Bronchial epithelial cell (primary cell): ENCODE measurements at regions not wholly inside any gene's neighbourhood (a gene's known extent, or its start where the extent isn't known, plus 50 kb on each side); places are given as distances from the start of the nearest gene placed in this dataset.

Experiments
- DNase-seq: peaks from one replicate; pipeline ENCODE4 v3.0.0-alpha.2; 2010; ENCODE audit warnings: low read depth
- FAIRE-seq: peaks from 2 replicates; lab custom pipeline; 2011; peaks lifted over from hg19 to GRCh38; lab: Jason Lieb, UNC
- H3K27me3 ChIP-seq: 2 replicates; pipeline ENCODE4 v1.5.1; 2011; ENCODE audit warnings: low read length; ENCODE audit not compliant: control insufficient read depth, insufficient read depth
- H3K36me3 ChIP-seq: 2 replicates; pipeline ENCODE4 v1.5.1; 2011; ENCODE audit warnings: low read length; ENCODE audit not compliant: control insufficient read depth, insufficient read depth
- H3K4me3 ChIP-seq: 2 replicates; pipeline ENCODE4 v1.5.1; 2011; ENCODE audit warnings: mild to moderate bottlenecking, low read depth, low read length, control low read depth
- TF ChIP-seq, protein P1 (sequence below): IDR thresholded peaks from 2 replicates; pipeline ENCODE4 v1.5.1; 2011; ENCODE audit warnings: mild to moderate bottlenecking, moderate library complexity, low read length, control low read depth, inconsistent platforms; ENCODE audit not compliant: insufficient read depth, severe bottlenecking

GRCh38 chr6:169005166-169005565 is 248.5 kb downstream of the THBS2 start:
- no peaks in the 10 kb centered on the region for H3K27me3 ChIP-seq
- FAIRE-seq: no peak
- no peaks in the 10 kb centered on the region for H3K36me3 ChIP-seq
- TF ChIP-seq, protein P1, sequence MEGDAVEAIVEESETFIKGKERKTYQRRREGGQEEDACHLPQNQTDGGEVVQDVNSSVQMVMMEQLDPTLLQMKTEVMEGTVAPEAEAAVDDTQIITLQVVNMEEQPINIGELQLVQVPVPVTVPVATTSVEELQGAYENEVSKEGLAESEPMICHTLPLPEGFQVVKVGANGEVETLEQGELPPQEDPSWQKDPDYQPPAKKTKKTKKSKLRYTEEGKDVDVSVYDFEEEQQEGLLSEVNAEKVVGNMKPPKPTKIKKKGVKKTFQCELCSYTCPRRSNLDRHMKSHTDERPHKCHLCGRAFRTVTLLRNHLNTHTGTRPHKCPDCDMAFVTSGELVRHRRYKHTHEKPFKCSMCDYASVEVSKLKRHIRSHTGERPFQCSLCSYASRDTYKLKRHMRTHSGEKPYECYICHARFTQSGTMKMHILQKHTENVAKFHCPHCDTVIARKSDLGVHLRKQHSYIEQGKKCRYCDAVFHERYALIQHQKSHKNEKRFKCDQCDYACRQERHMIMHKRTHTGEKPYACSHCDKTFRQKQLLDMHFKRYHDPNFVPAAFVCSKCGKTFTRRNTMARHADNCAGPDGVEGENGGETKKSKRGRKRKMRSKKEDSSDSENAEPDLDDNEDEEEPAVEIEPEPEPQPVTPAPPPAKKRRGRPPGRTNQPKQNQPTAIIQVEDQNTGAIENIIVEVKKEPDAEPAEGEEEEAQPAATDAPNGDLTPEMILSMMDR: no peak
- no peak for DNase-seq
- no peak overlapping the region for H3K4me3 ChIP-seq

DNA sequence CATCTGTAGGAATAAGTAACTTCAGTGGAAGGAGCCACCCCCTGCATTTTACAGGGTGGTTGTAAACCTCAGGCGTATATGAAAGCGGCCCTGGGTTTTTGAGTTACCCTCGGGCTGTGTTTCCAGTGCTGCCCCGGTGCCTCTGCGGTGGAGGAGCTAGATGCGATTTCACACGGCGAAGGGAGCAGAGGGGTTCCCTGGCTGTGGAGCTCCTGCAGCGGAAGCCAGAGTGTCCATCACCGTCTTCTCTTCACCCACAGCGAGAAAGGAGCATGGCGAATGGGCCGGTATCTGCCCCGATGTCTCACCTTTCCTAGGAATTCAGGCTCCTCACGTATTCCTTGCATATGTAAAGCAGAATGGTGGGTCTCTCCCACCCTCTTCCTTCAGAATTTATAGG is 253.6 kb downstream of the THBS2 start:
- no peaks in the 10 kb centered on the region for H3K27me3 ChIP-seq
- H3K4me3 ChIP-seq: no peak overlapping the region
- DNase-seq (no peak), FAIRE-seq (no peak)
- H3K36me3 ChIP-seq: no peaks in the 10 kb centered on the region
- TF ChIP-seq, protein P1: no peak

DNA sequence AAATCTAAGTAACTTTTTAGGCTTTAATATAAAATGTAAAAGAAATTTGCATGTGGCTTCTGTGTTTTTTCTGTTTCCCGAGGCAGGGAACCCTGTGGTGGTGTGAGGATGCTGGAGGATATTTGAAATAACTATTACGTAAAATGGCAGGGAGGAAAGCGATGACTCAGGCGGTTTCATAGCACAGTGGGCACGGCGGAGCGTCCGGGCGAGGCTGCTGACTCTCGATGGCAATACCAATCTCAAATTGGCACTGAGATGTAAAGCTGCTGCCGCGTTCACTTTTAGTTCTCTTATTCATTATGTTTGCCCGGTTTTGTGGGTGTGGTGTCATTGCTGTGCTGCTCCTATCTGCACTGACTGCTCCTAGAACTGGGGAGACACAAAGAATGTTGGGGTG is 254.3 kb downstream of the THBS2 start:
- no peaks in the 10 kb centered on the region for H3K36me3 ChIP-seq
- no peaks in the 10 kb centered on the region for H3K27me3 ChIP-seq
- TF ChIP-seq, protein P1: no peak
- no peak overlapping the region for H3K4me3 ChIP-seq
- DNase-seq (no peak), FAIRE-seq (no peak)

DNA sequence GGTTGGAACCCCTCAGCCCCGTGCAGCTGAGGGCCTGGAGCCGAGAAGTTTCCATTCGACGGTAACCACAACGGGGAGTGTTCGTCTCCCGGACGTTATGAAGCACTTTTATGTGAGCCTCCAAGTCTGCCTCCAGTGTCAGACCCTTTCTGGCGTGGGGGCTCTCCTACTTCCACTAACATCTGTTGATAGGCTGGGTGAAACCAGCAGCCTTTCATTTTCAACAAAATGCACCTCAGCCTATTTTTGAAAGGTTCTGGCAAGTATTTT is 257.4 kb downstream of the THBS2 start:
- H3K36me3 ChIP-seq: no peaks in the 10 kb centered on the region
- TF ChIP-seq, protein P1: no peak
- DNase-seq (no peak), FAIRE-seq (no peak)
- no peaks in the 10 kb centered on the region for H3K27me3 ChIP-seq
- H3K4me3 ChIP-seq: no peak overlapping the region

DNA sequence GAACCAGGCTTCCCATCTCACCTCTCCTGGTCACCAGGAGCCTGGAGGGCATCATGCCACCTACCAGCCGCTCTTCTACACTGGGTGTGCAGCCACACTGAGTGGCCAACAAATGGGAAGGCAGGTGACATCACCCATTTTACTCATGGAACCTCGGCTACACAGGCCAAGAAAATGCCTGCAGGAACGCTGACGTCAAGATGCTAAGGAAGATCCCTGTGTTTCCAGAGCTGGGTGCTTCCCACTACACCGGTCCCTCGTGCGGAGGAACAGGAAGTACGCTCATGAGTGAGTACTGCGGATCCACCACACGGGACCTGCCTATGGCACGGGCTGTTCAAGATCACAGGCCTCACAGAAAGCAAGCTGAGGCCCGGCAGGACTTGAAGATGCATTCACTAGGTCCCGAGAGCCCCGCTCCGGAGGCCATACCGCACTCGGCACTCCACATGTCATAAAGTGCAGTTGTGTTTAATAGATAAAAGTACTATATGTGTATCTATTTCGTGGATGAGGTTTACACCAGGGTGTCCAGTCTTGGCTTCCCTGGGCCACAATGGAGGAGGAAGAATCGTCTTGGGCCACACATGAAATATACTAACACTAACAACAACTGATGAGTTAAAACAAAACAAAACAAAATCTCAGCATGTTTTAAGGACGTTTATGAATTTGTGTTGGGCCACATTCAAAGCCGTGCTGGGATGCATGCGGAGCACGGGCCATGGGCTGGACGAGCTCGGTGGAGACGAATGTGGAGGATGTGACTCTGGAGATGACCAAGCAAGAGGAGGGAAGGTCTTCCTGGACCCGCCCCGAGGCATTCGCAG is 257.9 kb downstream of the THBS2 start:
- DNase-seq (no peak), FAIRE-seq (no peak)
- H3K27me3 ChIP-seq: no peaks in the 10 kb centered on the region
- TF ChIP-seq, protein P1: no peak
- no peaks in the 10 kb centered on the region for H3K36me3 ChIP-seq
- H3K4me3 ChIP-seq: no peak overlapping the region

- DNase-seq: no peak
- Histone ChIP-seq H3K27me3 (no peaks in the 10 kb centered on the region), H3K36me3 (no peaks in the 10 kb centered on the region), H3K4me3 (no peak overlapping the region)
- TF ChIP-seq, protein P1: no peak
- peak; percentile 23 for FAIRE-seq
Observed at GRCh38 chr6:168994956-168995355, 258.7 kb downstream of the THBS2 start.
